Liver (tissue), 8 donors: ENCODE measurements at regions not wholly inside any gene's neighbourhood (a gene's known extent, or its start where the extent isn't known, plus 50 kb on each side); places are given as distances from the start of the nearest gene placed in this dataset.

ENCODE experiments used
- DNase-seq: peaks from one replicate; pipeline ENCODE4 v3.0.0-alpha.2; 2017; ENCODE audit warnings: low spot score
- H3K27ac ChIP-seq, 2 donors: one replicate each; pipeline ENCODE4 v1.7.0; 2013; ENCODE audit warnings: inconsistent platforms in 2 of 2, low read length in 2 of 2, control low read depth in 1 of 2, low read depth in 1 of 2, mild to moderate bottlenecking in 1 of 2
- H3K27me3 ChIP-seq, 4 donors: one replicate each; pipeline versions ENCODE4 v1.6.1 to v1.7.0; 2013; ENCODE audit warnings: low read length in 3 of 4, inconsistent platforms in 1 of 4, mild to moderate bottlenecking in 1 of 4, moderate library complexity in 1 of 4; ENCODE audit not compliant: control insufficient read depth in 4 of 4, insufficient read depth in 4 of 4
- H3K36me3 ChIP-seq, 4 donors: one replicate each; pipeline versions ENCODE4 v1.6.1 to v1.7.0; 2013; ENCODE audit warnings: low read length in 3 of 4, mild to moderate bottlenecking in 3 of 4, low read depth in 1 of 4, moderate library complexity in 1 of 4; ENCODE audit not compliant: control insufficient read depth in 4 of 4, insufficient read depth in 3 of 4
- H3K4me1 ChIP-seq, 4 donors: one replicate each; pipeline versions ENCODE4 v1.6.1 to v1.7.0; 2013; ENCODE audit warnings: low read length in 3 of 4, mild to moderate bottlenecking in 3 of 4, moderate library complexity in 1 of 4; ENCODE audit not compliant: control insufficient read depth in 4 of 4, insufficient read depth in 4 of 4
- H3K4me3 ChIP-seq, 3 donors: one replicate each; pipeline versions ENCODE4 v1.6.1 to v1.7.0; 2013; ENCODE audit warnings: low read length in 3 of 3, control low read depth in 1 of 3, low read depth in 1 of 3, mild to moderate bottlenecking in 1 of 3
- H3K9ac ChIP-seq, 2 donors: one replicate each; pipeline ENCODE4 v1.7.0; 2013; ENCODE audit warnings: low read length in 2 of 2, mild to moderate bottlenecking in 2 of 2, moderate library complexity in 2 of 2, control low read depth in 1 of 2, low read depth in 1 of 2
- H3K9me3 ChIP-seq, 4 donors: one replicate each; pipeline versions ENCODE4 v1.6.1 to v1.7.0; 2013; ENCODE audit warnings: low read length in 3 of 4; ENCODE audit not compliant: control insufficient read depth in 4 of 4
- EGR1 ChIP-seq, 2 donors: IDR thresholded peaks; 2 replicates each; pipeline ENCODE4 v1.6.1; 2016 to 2018; ENCODE audit warnings: antibody characterized with exemption in 2 of 2, low read depth in 2 of 2
- FOXA2 ChIP-seq: IDR thresholded peaks from 2 replicates; pipeline ENCODE4 v1.6.1; 2016; ENCODE audit warnings: antibody characterized with exemption
- HNF4A ChIP-seq, 2 donors: conservative IDR thresholded peaks; 2 replicates each; pipeline ENCODE4 v1.6.1; 2016; ENCODE audit warnings: antibody characterized with exemption in 2 of 2, mild to moderate bottlenecking in 2 of 2
- HNF4G ChIP-seq: IDR thresholded peaks from 2 replicates; pipeline ENCODE4 v1.6.1; 2016; ENCODE audit warnings: antibody characterized with exemption
- MAX ChIP-seq: IDR thresholded peaks from 2 replicates; pipeline ENCODE4 v1.6.1; 2016; ENCODE audit warnings: antibody characterized with exemption
- RAD21 ChIP-seq, 2 donors: IDR thresholded peaks; 2 replicates each; pipeline ENCODE4 v1.6.1; 2016; ENCODE audit warnings: antibody characterized with exemption in 2 of 2, mild to moderate bottlenecking in 2 of 2
- REST ChIP-seq: IDR thresholded peaks from 2 replicates; pipeline ENCODE4 v1.6.1; 2016; ENCODE audit warnings: antibody characterized with exemption, mild to moderate bottlenecking
- RXRA ChIP-seq, 2 donors: IDR thresholded peaks; 2 replicates each; pipeline ENCODE4 v1.6.1; 2017 to 2018; ENCODE audit warnings: antibody characterized with exemption in 2 of 2, mild to moderate bottlenecking in 1 of 2
- SP1 ChIP-seq: IDR thresholded peaks from 2 replicates; pipeline ENCODE4 v1.6.1; 2018; ENCODE audit warnings: antibody characterized with exemption, mild to moderate bottlenecking
- TAF1 ChIP-seq: conservative IDR thresholded peaks from 2 replicates; pipeline ENCODE4 v1.6.1; 2016; ENCODE audit warnings: antibody characterized with exemption, mild to moderate bottlenecking
- YY1 ChIP-seq: IDR thresholded peaks from 2 replicates; pipeline ENCODE4 v1.6.1; 2016; ENCODE audit warnings: antibody characterized with exemption, mild to moderate bottlenecking
- WGBS: extraction: QIAGEN DNeasy Blood & Tissue Kit; methylation state at CpG from one replicate; pipeline ENCODE4 v1.1.7; 2013; 5-methylcytosine and 5-hydroxymethylcytosine counted together
- TF ChIP-seq, protein P1 (sequence below): IDR thresholded peaks from 2 replicates; pipeline ENCODE4 v1.6.1; 2016; ENCODE audit warnings: antibody characterized with exemption
- TF ChIP-seq, protein P2 (sequence below): fragments of 150-350 bp; IDR thresholded peaks from 2 replicates; pipeline ENCODE4 v1.5.1; 2017; ENCODE audit warnings: improper control_type of control experiment, low read depth, low read length; ENCODE audit not compliant: missing input control
- donor health status: healthy.
- donor health status: healthy.
- donor health status: healthy.
- donor health status: healthy.
- donor health status: healthy.

GRCh38 chr20:60420676-60421229, 462.5 kb downstream of the CDH26 start:
- 80% methylated on average over 5 of the region's 5 CpGs for whole genome bisulfite sequencing

More at GRCh38 chr20:60420676-60421229, 462.5 kb downstream of the CDH26 start:
- no peak overlapping the region for H3K9ac ChIP-seq
- H3K27me3 ChIP-seq, result peaks cover 0 to 4% (median 0%) of the 10 kb centered on the region in 4 donors
- H3K27ac ChIP-seq, result no peak overlapping the region
- no peaks in the 10 kb centered on the region for H3K9me3 ChIP-seq
- DNase-seq, result no peak
- no peaks in the 10 kb centered on the region for H3K4me1 ChIP-seq
- no peaks in the 10 kb centered on the region for H3K36me3 ChIP-seq
- no peak for TF ChIP-seq YY1
- no peak for TF ChIP-seq RXRA (IDR thresholded peaks at IDR 0.05)
- no peak for TF ChIP-seq TAF1
- no peak for TF ChIP-seq SP1
- TF ChIP-seq, protein P1, sequence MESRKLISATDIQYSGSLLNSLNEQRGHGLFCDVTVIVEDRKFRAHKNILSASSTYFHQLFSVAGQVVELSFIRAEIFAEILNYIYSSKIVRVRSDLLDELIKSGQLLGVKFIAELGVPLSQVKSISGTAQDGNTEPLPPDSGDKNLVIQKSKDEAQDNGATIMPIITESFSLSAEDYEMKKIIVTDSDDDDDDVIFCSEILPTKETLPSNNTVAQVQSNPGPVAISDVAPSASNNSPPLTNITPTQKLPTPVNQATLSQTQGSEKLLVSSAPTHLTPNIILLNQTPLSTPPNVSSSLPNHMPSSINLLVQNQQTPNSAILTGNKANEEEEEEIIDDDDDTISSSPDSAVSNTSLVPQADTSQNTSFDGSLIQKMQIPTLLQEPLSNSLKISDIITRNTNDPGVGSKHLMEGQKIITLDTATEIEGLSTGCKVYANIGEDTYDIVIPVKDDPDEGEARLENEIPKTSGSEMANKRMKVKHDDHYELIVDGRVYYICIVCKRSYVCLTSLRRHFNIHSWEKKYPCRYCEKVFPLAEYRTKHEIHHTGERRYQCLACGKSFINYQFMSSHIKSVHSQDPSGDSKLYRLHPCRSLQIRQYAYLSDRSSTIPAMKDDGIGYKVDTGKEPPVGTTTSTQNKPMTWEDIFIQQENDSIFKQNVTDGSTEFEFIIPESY, result no peak
- no peak for TF ChIP-seq REST
- no peak for TF ChIP-seq MAX
- no peak for TF ChIP-seq HNF4G
- TF ChIP-seq RAD21 (IDR thresholded peaks at IDR 0.05), result no peak
- TF ChIP-seq HNF4A (conservative IDR thresholded peaks at IDR 0.05), result no peak
- no peak for TF ChIP-seq FOXA2
- no peak for TF ChIP-seq EGR1 (IDR thresholded peaks at IDR 0.05; ENCODE audit: low read depth in 2 of 2)
- TF ChIP-seq, protein P2, sequence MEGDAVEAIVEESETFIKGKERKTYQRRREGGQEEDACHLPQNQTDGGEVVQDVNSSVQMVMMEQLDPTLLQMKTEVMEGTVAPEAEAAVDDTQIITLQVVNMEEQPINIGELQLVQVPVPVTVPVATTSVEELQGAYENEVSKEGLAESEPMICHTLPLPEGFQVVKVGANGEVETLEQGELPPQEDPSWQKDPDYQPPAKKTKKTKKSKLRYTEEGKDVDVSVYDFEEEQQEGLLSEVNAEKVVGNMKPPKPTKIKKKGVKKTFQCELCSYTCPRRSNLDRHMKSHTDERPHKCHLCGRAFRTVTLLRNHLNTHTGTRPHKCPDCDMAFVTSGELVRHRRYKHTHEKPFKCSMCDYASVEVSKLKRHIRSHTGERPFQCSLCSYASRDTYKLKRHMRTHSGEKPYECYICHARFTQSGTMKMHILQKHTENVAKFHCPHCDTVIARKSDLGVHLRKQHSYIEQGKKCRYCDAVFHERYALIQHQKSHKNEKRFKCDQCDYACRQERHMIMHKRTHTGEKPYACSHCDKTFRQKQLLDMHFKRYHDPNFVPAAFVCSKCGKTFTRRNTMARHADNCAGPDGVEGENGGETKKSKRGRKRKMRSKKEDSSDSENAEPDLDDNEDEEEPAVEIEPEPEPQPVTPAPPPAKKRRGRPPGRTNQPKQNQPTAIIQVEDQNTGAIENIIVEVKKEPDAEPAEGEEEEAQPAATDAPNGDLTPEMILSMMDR, result no peak
- H3K4me3 ChIP-seq, result no peak overlapping the region
